Adrenal gland (tissue), 5 donors: ENCODE measurements at regions not wholly inside any gene's neighbourhood (a gene's known extent, or its start where the extent isn't known, plus 50 kb on each side); places are given as distances from the start of the nearest gene placed in this dataset.

ENCODE experiments used
- POLR2A ChIP-seq, 2 donors: fragments of 450-650 bp; IDR thresholded peaks; one replicate each; pipeline ENCODE4 v1.6.1; 2017; ENCODE audit warnings: antibody characterized with exemption in 2 of 2, mild to moderate bottlenecking in 2 of 2, moderate library complexity in 1 of 2
- TF ChIP-seq, protein P1 (sequence below), 6 experiments: fragments of 450-650 bp in 4 of 6; fragments of 200-600 bp in 2 of 6; sonication (generic) in 1 of 6; IDR thresholded peaks; 1 replicate in 5 of 6; 2 replicates in 1 of 6; pipeline versions ENCODE4 v1.5.1 to v1.8.0; 2016 to 2021; ENCODE audit warnings: antibody characterized with exemption in 6 of 6, mild to moderate bottlenecking in 2 of 6, moderate library complexity in 1 of 6
- donor health status: DM: no; HTN: no; CAD: no.

- TF ChIP-seq, protein P1, sequence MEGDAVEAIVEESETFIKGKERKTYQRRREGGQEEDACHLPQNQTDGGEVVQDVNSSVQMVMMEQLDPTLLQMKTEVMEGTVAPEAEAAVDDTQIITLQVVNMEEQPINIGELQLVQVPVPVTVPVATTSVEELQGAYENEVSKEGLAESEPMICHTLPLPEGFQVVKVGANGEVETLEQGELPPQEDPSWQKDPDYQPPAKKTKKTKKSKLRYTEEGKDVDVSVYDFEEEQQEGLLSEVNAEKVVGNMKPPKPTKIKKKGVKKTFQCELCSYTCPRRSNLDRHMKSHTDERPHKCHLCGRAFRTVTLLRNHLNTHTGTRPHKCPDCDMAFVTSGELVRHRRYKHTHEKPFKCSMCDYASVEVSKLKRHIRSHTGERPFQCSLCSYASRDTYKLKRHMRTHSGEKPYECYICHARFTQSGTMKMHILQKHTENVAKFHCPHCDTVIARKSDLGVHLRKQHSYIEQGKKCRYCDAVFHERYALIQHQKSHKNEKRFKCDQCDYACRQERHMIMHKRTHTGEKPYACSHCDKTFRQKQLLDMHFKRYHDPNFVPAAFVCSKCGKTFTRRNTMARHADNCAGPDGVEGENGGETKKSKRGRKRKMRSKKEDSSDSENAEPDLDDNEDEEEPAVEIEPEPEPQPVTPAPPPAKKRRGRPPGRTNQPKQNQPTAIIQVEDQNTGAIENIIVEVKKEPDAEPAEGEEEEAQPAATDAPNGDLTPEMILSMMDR (IDR thresholded peaks at IDR 0.05): peak; percentile 54 to 80 (median 70)
- no peak for TF ChIP-seq POLR2A (IDR thresholded peaks at IDR 0.05)
These were observed 397.7 kb upstream of the HNRNPA3 start for GRCh38 chr2:176814740-176815367.
